ENCODE measurements at regions not wholly inside any gene's neighbourhood (a gene's known extent, or its start where the extent isn't known, plus 50 kb on each side); places are given as distances from the start of the nearest gene placed in this dataset.

- no peaks in the 10 kb centered on the region for H3K9me3 ChIP-seq
- no peak overlapping the region for H3K27ac ChIP-seq
- H3K9ac ChIP-seq (ENCODE audit: low read depth in 2 of 2, low read length in 2 of 2) = no peak overlapping the region
- no peaks in the 10 kb centered on the region for H3K4me1 ChIP-seq
- intact Hi-C loops (cut with DNase I) = no loop called here
- H3K4me3 ChIP-seq = no peak overlapping the region
- no peak for TF ChIP-seq CTCF (IDR thresholded peaks at IDR 0.05)
- H3K36me3 ChIP-seq = no peaks in the 10 kb centered on the region
- H3K27me3 ChIP-seq = peaks cover 3% of the 10 kb centered on the region
- DNase-seq = no peak
Observed at GRCh38 chr9:32837551-32838058, 54.3 kb downstream of the TMEM215 start.

- H3K9ac ChIP-seq (ENCODE audit: low read depth in 2 of 2, low read length in 2 of 2) = no peak overlapping the region
- no peak for TF ChIP-seq CTCF (IDR thresholded peaks at IDR 0.05)
- peak; percentile 24 for DNase-seq
- H3K27me3 ChIP-seq = peaks cover 3% of the 10 kb centered on the region
- intact Hi-C loops (cut with DNase I) = no loop called here
- H3K9me3 ChIP-seq = no peaks in the 10 kb centered on the region
- H3K4me1 ChIP-seq = no peaks in the 10 kb centered on the region
- H3K36me3 ChIP-seq = no peaks in the 10 kb centered on the region
- no peak overlapping the region for H3K4me3 ChIP-seq
- H3K27ac ChIP-seq = no peak overlapping the region
Observed at GRCh38 chr9:32839013-32839885, 55.9 kb downstream of the TMEM215 start.

- no peak for TF ChIP-seq CTCF (IDR thresholded peaks at IDR 0.05)
- intact Hi-C loops (cut with DNase I) = no loop called here
Observed at GRCh38 chr9:32841314-32841713, 58.0 kb downstream of the TMEM215 start.

GRCh38 chr9:32843295-32843694 is 60.0 kb downstream of the TMEM215 start:
- intact Hi-C loops (cut with DNase I) = no loop called here
- H3K36me3 ChIP-seq = no peaks in the 10 kb centered on the region
- no peak for TF ChIP-seq CTCF (IDR thresholded peaks at IDR 0.05)

More at GRCh38 chr9:32841314-32841713, 58.0 kb downstream of the TMEM215 start:
- Histone ChIP-seq H3K27me3 (peaks cover 3% of the 10 kb centered on the region), H3K4me1 (no peaks in the 10 kb centered on the region), H3K36me3 (no peaks in the 10 kb centered on the region), H3K9ac (ENCODE audit: low read depth in 2 of 2, low read length in 2 of 2) (no peak overlapping the region), H3K27ac (no peak overlapping the region), H3K9me3 (no peaks in the 10 kb centered on the region), H3K4me3 (no peak overlapping the region)
- no peak for DNase-seq

GRCh38 chr9:32844259-32844658 is 60.9 kb downstream of the TMEM215 start:
- intact Hi-C loops (cut with DNase I) = no loop called here
- H3K27ac ChIP-seq = no peak overlapping the region
- no peak for DNase-seq
- no peaks in the 10 kb centered on the region for H3K4me1 ChIP-seq
- TF ChIP-seq CTCF (IDR thresholded peaks at IDR 0.05) = no peak
- H3K9ac ChIP-seq (ENCODE audit: low read depth in 2 of 2, low read length in 2 of 2) = no peak overlapping the region
- no peaks in the 10 kb centered on the region for H3K27me3 ChIP-seq
- H3K4me3 ChIP-seq = no peak overlapping the region
- no peaks in the 10 kb centered on the region for H3K36me3 ChIP-seq
- no peaks in the 10 kb centered on the region for H3K9me3 ChIP-seq

More at GRCh38 chr9:32843295-32843694, 60.0 kb downstream of the TMEM215 start:
- H3K27ac ChIP-seq = no peak overlapping the region
- no peaks in the 10 kb centered on the region for H3K27me3 ChIP-seq
- H3K9ac ChIP-seq (ENCODE audit: low read depth in 2 of 2, low read length in 2 of 2) = no peak overlapping the region
- H3K4me3 ChIP-seq = no peak overlapping the region
- no peak for DNase-seq
- no peaks in the 10 kb centered on the region for H3K9me3 ChIP-seq
- H3K4me1 ChIP-seq = no peaks in the 10 kb centered on the region
